ENCODE measurements at regions not wholly inside any gene's neighbourhood (a gene's known extent, or its start where the extent isn't known, plus 50 kb on each side); places are given as distances from the start of the nearest gene placed in this dataset.

DNA sequence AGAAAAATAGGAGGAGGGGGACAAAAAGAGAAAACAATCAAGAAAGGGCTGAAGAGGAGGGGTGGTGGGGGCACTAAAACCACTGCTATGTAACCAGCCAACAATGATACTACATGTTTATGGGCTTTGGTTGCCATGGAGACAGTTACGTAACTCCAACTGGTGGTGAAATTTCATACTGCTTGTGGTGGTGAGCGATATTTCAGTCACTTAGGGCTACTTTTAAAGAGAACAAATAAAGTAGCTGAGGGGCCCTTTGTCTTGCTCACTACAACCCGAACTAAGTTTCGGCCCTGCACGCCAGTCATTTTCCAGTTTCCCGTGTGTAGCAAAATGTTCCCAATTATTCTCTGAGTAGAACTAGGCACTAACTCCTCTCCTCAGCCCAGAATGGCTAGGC is 275.2 kb upstream of the EDA2R start:
- TF ChIP-seq YY1 (IDR thresholded peaks at IDR 0.05; ENCODE audit: insufficient read depth, insufficient read length) (no peak), SUZ12 (IDR thresholded peaks at IDR 0.05; ENCODE audit: extremely low read depth, insufficient read depth, insufficient read length) (no peak)
